HepG2 (cell line): ENCODE measurements at regions not wholly inside any gene's neighbourhood (a gene's known extent, or its start where the extent isn't known, plus 50 kb on each side); places are given as distances from the start of the nearest gene placed in this dataset.

Experiments used
- ATAC-seq: fragments of 200-7000 bp; cut with Tn5 transposase; 3 replicates; pipeline ENCODE4 v1.9.1; 2020; ENCODE audit warnings: mild to moderate bottlenecking, moderate library complexity
- BruUV-seq: library from RNA; stranded (reverse); fragments of 400-500 nt; replicated peaks from 2 replicates; lab custom pipeline; 2021; lab: Mats Ljungman, UMichigan
- CTCF ChIA-PET: fragments of 300-600 bp; formaldehyde crosslinking; extraction: SDS; loops from one replicate; lab custom pipeline; 2021; ENCODE audit warnings: low total read pairs, inconsistent platforms, low intra/inter-chr PET ratio; lab: Yijun Ruan, JAX
- POLR2A ChIA-PET: fragments of 350-600 bp; sonication (Branson Sonifier 250); formaldehyde crosslinking; loops from one replicate; lab custom pipeline; 2020; ENCODE audit warnings: antibody characterized with exemption, inconsistent platforms; lab: Yijun Ruan, JAX
- DNase-seq: peaks from one replicate; pipeline ENCODE4 v3.0.0-alpha.2; 2015; ENCODE audit warnings: low spot score
- FAIRE-seq: peaks from 3 replicates; lab custom pipeline; 2011; peaks lifted over from hg19 to GRCh38; lab: Jason Lieb, UNC
- H2AFZ ChIP-seq: one replicate; pipeline ENCODE4 v1.6.1; 2011; ENCODE audit warnings: low read length, inconsistent platforms
- H3K27ac ChIP-seq: fragments of 300-600 bp; 3 replicates; pipeline ENCODE4 v1.8.0; 2011; ENCODE audit warnings: mixed run types, mild to moderate bottlenecking, mixed read lengths, low read length, inconsistent platforms; ENCODE audit not compliant: insufficient read depth; ENCODE audit errors: extremely low read length
- H3K27me3 ChIP-seq, 2 experiments: fragments of 200-600 bp in 1 of 2; 2 replicates in 1 of 2; 3 replicates in 1 of 2; pipeline versions ENCODE4 v1.6.0 to v1.8.0; 2011; ENCODE audit warnings: low read length in 2 of 2, mild to moderate bottlenecking in 2 of 2, moderate library complexity in 2 of 2, inconsistent platforms in 1 of 2; ENCODE audit not compliant: insufficient read depth in 2 of 2, control insufficient read depth in 1 of 2
- H3K36me3 ChIP-seq, 2 experiments: fragments of 200-600 bp in 1 of 2; replicated peaks in 1 of 2; 2 replicates in 1 of 2; 3 replicates in 1 of 2; pipeline versions ENCODE4 v1.5.1 to v1.8.0; 2011; ENCODE audit warnings: low read length in 2 of 2, inconsistent platforms in 1 of 2; ENCODE audit not compliant: insufficient read depth in 2 of 2, control insufficient read depth in 1 of 2
- H3K4me1 ChIP-seq: 2 replicates; pipeline ENCODE4 v1.5.1; 2012; ENCODE audit warnings: low read length, inconsistent platforms; ENCODE audit not compliant: insufficient read depth
- H3K4me2 ChIP-seq: 2 replicates; pipeline ENCODE4 v1.6.0; 2011; ENCODE audit warnings: low read depth, low read length, inconsistent platforms
- H3K4me3 ChIP-seq, 3 experiments: fragments of 200-600 bp in 1 of 3; sonication (generic), shearing (Covaris generic) in 1 of 3; replicated peaks in 1 of 3; 2 replicates each; pipeline ENCODE4 v1.5.1; 2011 to 2016; ENCODE audit warnings: low read length in 3 of 3, inconsistent platforms in 2 of 3, low read depth in 2 of 3, mild to moderate bottlenecking in 2 of 3, control low read depth in 1 of 3, mixed read lengths in 1 of 3; ENCODE audit not compliant: insufficient read depth in 1 of 3
- H3K79me2 ChIP-seq: one replicate; pipeline ENCODE4 v1.6.1; 2011; ENCODE audit warnings: low read length, inconsistent platforms; ENCODE audit not compliant: insufficient read depth
- H3K9ac ChIP-seq: 2 replicates; pipeline ENCODE4 v1.6.0; 2011; ENCODE audit warnings: mild to moderate bottlenecking, low read depth, low read length, inconsistent platforms; ENCODE audit not compliant: insufficient read depth
- H3K9me3 ChIP-seq: 2 replicates; pipeline ENCODE4 v1.5.1; 2012; ENCODE audit warnings: mild to moderate bottlenecking, low read length
- H4K20me1 ChIP-seq: 2 replicates; pipeline ENCODE4 v1.6.0; 2011; ENCODE audit warnings: inconsistent platforms, mild to moderate bottlenecking, low read length, moderate library complexity; ENCODE audit not compliant: insufficient read depth
- ATF7 ChIP-seq, 2 experiments: fragments of 450-650 bp in 1 of 2; sonication (generic) in 1 of 2; formaldehyde crosslinking in 1 of 2; IDR thresholded peaks; 2 replicates each; pipeline versions ENCODE4 v1.4.0 to v1.6.1; 2016 to 2020; ENCODE audit warnings: antibody characterized with exemption in 1 of 2, mild to moderate bottlenecking in 1 of 2, missing genetic modification reagents in 1 of 2
- KLF16 ChIP-seq, 2 experiments: sonication (generic) in 1 of 2; formaldehyde crosslinking in 1 of 2; IDR thresholded peaks; 2 replicates each; pipeline versions ENCODE4 v1.6.1 to v1.8.0; 2016 to 2023; ENCODE audit warnings: missing genetic modification reagents in 2 of 2, missing compliant biosample characterization in 1 of 2
- LRRFIP1 ChIP-seq: sonication (generic); formaldehyde crosslinking; conservative IDR thresholded peaks from 2 replicates; pipeline ENCODE4 v1.4.0; 2020; ENCODE audit warnings: missing genetic modification reagents
- MED8 ChIP-seq: sonication (generic); formaldehyde crosslinking; IDR thresholded peaks from 2 replicates; pipeline ENCODE4 v1.8.1; 2023; ENCODE audit warnings: mild to moderate bottlenecking, missing genetic modification reagents; ENCODE audit not compliant: insufficient replicate concordance
- PAX8 ChIP-seq: sonication (generic); formaldehyde crosslinking; IDR thresholded peaks from 2 replicates; pipeline ENCODE4 v1.8.0; 2022; ENCODE audit warnings: mild to moderate bottlenecking, missing genetic modification reagents, borderline replicate concordance
- RCOR2 ChIP-seq: IDR thresholded peaks from 2 replicates; pipeline ENCODE4 v1.6.1; 2016; ENCODE audit warnings: missing biosample characterization, missing genetic modification reagents
- STAT5B ChIP-seq: sonication (generic); formaldehyde crosslinking; IDR thresholded peaks from 2 replicates; pipeline ENCODE4 v1.4.0; 2020; ENCODE audit warnings: missing genetic modification reagents
- TARDBP ChIP-seq: sonication (generic); formaldehyde crosslinking; IDR thresholded peaks from 2 replicates; pipeline ENCODE4 v1.8.0; 2022; ENCODE audit warnings: mild to moderate bottlenecking, missing genetic modification reagents
- ZNF331 ChIP-seq: sonication (generic); formaldehyde crosslinking; IDR thresholded peaks from 2 replicates; pipeline ENCODE4 v1.4.0; 2020; ENCODE audit warnings: missing genetic modification reagents
- ZNF546 ChIP-seq: sonication (generic); formaldehyde crosslinking; conservative IDR thresholded peaks from 2 replicates; pipeline ENCODE4 v1.8.1; 2023; ENCODE audit warnings: mild to moderate bottlenecking, missing genetic modification reagents
- ZNF576 ChIP-seq: sonication (generic); formaldehyde crosslinking; IDR thresholded peaks from 2 replicates; pipeline ENCODE4 v1.4.0; 2020; ENCODE audit warnings: mild to moderate bottlenecking, missing genetic modification reagents
- ZNF740 ChIP-seq: sonication (generic); formaldehyde crosslinking; IDR thresholded peaks from 2 replicates; pipeline ENCODE4 v1.4.0; 2020; ENCODE audit warnings: missing genetic modification reagents
- ZNF878 ChIP-seq: sonication (generic); formaldehyde crosslinking; IDR thresholded peaks from 2 replicates; pipeline ENCODE4 v1.8.1; 2023; ENCODE audit warnings: mild to moderate bottlenecking, missing genetic modification reagents, moderate library complexity
- ZNF883 ChIP-seq: sonication (generic); formaldehyde crosslinking; IDR thresholded peaks from 2 replicates; pipeline ENCODE4 v1.5.1; 2020; ENCODE audit warnings: mild to moderate bottlenecking, missing genetic modification reagents; ENCODE audit errors: not compliant biosample characterization
- WGBS: methylation state at CpG from one replicate; pipeline ENCODE4 v1.1.6; 2017; ENCODE audit warnings: low lambda C conversion rate; 5-methylcytosine and 5-hydroxymethylcytosine counted together
- in situ Hi-C: cut with HindIII; loops from 2 replicates; pipeline ENCODE4 v1.10.0; 2017; ENCODE audit warnings: low pct_unique_long_range_greater_than_20kb; ENCODE audit not compliant: extremely low pct_ligation_motif_present
- intact Hi-C: fragments of 100-400 bp; cut with micrococcal nuclease; formaldehyde crosslinking; loops from one replicate; pipeline ENCODE4 v1.10.0; 2022; ENCODE audit not compliant: unreplicated experiment

GRCh38 chr6:91895599-91896285 lies 1308.9 kb upstream of the MAP3K7 start:
- Histone ChIP-seq H3K27ac (no peak overlapping the region), H3K79me2 (no peaks in the 10 kb centered on the region), H3K9me3 (peaks cover 34% of the 10 kb centered on the region), H3K9ac (no peak overlapping the region), H3K4me2 (no peak overlapping the region), H3K36me3 (no peaks in the 10 kb centered on the region), H4K20me1 (no peaks in the 10 kb centered on the region), H3K4me3 (no peak overlapping the region), H3K27me3 (no peaks in the 10 kb centered on the region), H3K4me1 (no peaks in the 10 kb centered on the region), H2AFZ (no peak overlapping the region)
- in situ Hi-C loops (no loop called here), intact Hi-C loops (no loop called here)
- TF ChIP-seq ZNF740 (CRISPR knock-in tag) = no peak
- TF ChIP-seq ZNF546 (CRISPR knock-in tag) = no peak
- no peak for TF ChIP-seq RCOR2 (CRISPR knock-in tag)
- TF ChIP-seq TARDBP = no peak
- TF ChIP-seq ATF7 (IDR thresholded peaks at IDR 0.05) = no peak
- no peak for TF ChIP-seq ATF7 (CRISPR knock-in tag; IDR thresholded peaks at IDR 0.05)
- no peak for TF ChIP-seq STAT5B (CRISPR knock-in tag)
- ChIA-PET CTCF (no interaction called here), POLR2A (no interaction called here)
- FAIRE-seq (no peak), DNase-seq (no peak), ATAC-seq (no peak)
- no TSS peak for BruUV-seq
- 31% methylated on average over 6 of the region's 6 CpGs for WGBS

- in situ Hi-C loops (no loop called here), intact Hi-C loops (no loop called here)
- Histone ChIP-seq H3K4me3 (no peak overlapping the region), H3K9me3 (peaks cover 54% of the 10 kb centered on the region), H2AFZ (no peak overlapping the region), H3K27me3 (no peaks in the 10 kb centered on the region), H3K36me3 (no peaks in the 10 kb centered on the region), H3K27ac (no peak overlapping the region), H3K4me1 (no peaks in the 10 kb centered on the region), H3K9ac (no peak overlapping the region), H3K79me2 (no peaks in the 10 kb centered on the region), H4K20me1 (no peaks in the 10 kb centered on the region), H3K4me2 (no peak overlapping the region)
- no TSS peak for BruUV-seq
- ATAC-seq (no peak), FAIRE-seq (no peak), DNase-seq (no peak)
- CTCF ChIA-PET = no interaction called here
- 40% methylated on average over 1 of the region's 2 CpGs for WGBS
- POLR2A ChIA-PET = no interaction called here
- TF ChIP-seq LRRFIP1 (CRISPR knock-in tag) (no peak), PAX8 (CRISPR knock-in tag) (no peak), ZNF576 (CRISPR knock-in tag) (no peak), KLF16 (CRISPR knock-in tag; IDR thresholded peaks at IDR 0.05) (no peak), ZNF883 (CRISPR knock-in tag) (no peak), ZNF878 (CRISPR knock-in tag) (no peak), MED8 (CRISPR knock-in tag) (no peak), ZNF331 (CRISPR knock-in tag) (no peak)
These were observed 1299.4 kb upstream of the MAP3K7 start for GRCh38 chr6:91886183-91886795.
